GM23248 (cell line): ENCODE measurements at regions not wholly inside any gene's neighbourhood (a gene's known extent, or its start where the extent isn't known, plus 50 kb on each side); places are given as distances from the start of the nearest gene placed in this dataset.

ENCODE experiments used
- EZH2 ChIP-seq: fragments of 200-600 bp; sonication (generic); IDR thresholded peaks from 2 replicates; pipeline ENCODE4 v1.6.1; 2018; ENCODE audit warnings: antibody characterized with exemption, mild to moderate bottlenecking; ENCODE audit not compliant: insufficient read depth, poor library complexity, severe bottlenecking
- EZH2phosphoT487 ChIP-seq: fragments of 200-600 bp; sonication (generic); IDR thresholded peaks from 2 replicates; pipeline ENCODE4 v1.6.1; 2018; ENCODE audit warnings: antibody characterized with exemption, moderate library complexity, mild to moderate bottlenecking, low read depth; ENCODE audit not compliant: insufficient read depth

- TF ChIP-seq EZH2 (no peak), EZH2phosphoT487 (no peak)
Measured at GRCh38 chr9:89844535-89844934, 239.7 kb downstream of the GADD45G start.
